Activated CD4-positive, alpha-beta memory T cell treated with anti-CD3 and anti-CD28 coated beads for 36 hours (primary cell): ENCODE measurements at regions not wholly inside any gene's neighbourhood (a gene's known extent, or its start where the extent isn't known, plus 50 kb on each side); places are given as distances from the start of the nearest gene placed in this dataset.
"Not testable (repeated sequence)": the region's sequence is repeated elsewhere in the genome, so short reads cannot be mapped to it uniquely, and the experiment has no call there.

Source experiments
- CTCF ChIA-PET: fragments of 350-600 bp; sonication (Branson Sonifier 250); formaldehyde crosslinking; loops from one replicate; lab custom pipeline; 2021; ENCODE audit warnings: antibody characterized with exemption, inconsistent platforms; lab: Charles Lee
- POLR2A ChIA-PET: fragments of 350-600 bp; sonication (Branson Sonifier 250); formaldehyde crosslinking; loops from one replicate; lab custom pipeline; 2021; ENCODE audit warnings: antibody characterized with exemption; lab: Charles Lee
- DNase-seq: peaks from one replicate; pipeline ENCODE4 v3.0.0-alpha.2; 2020
- H3K27ac Mint-ChIP-seq: one replicate; pipeline ENCODE4 v1.8.0; 2021; ENCODE audit warnings: mixed read lengths
- H3K27me3 Mint-ChIP-seq: one replicate; pipeline ENCODE4 v1.8.0; 2021; ENCODE audit warnings: mixed read lengths
- H3K36me3 Mint-ChIP-seq: one replicate; pipeline ENCODE4 v1.8.0; 2021; ENCODE audit warnings: mixed read lengths
- H3K4me1 Mint-ChIP-seq: one replicate; pipeline ENCODE4 v1.8.0; 2021; ENCODE audit warnings: low read depth, mixed read lengths
- H3K4me3 Mint-ChIP-seq: one replicate; pipeline ENCODE4 v1.8.0; 2021; ENCODE audit warnings: mild to moderate bottlenecking, mixed read lengths
- H3K9me3 Mint-ChIP-seq: one replicate; pipeline ENCODE4 v1.8.0; 2021; ENCODE audit warnings: mixed read lengths
- intact Hi-C: fragments of 100-400 bp; cut with micrococcal nuclease; formaldehyde crosslinking; loops from one replicate; pipeline ENCODE4 v1.15.1; 2023

GRCh38 chr4:13706716-13707115, 79.2 kb upstream of the BOD1L1 start:
- no peak for DNase-seq
- Mint-ChIP-seq H3K36me3 (no peaks in the 10 kb centered on the region), H3K4me3 (no peak overlapping the region), H3K4me1 (no peaks in the 10 kb centered on the region), H3K27me3 (peaks cover 7% of the 10 kb centered on the region), H3K9me3 (no peaks in the 10 kb centered on the region), H3K27ac (no peak overlapping the region)
- ChIA-PET CTCF (no interaction called here), POLR2A (no interaction called here)
- intact Hi-C loops: no loop called here

DNA sequence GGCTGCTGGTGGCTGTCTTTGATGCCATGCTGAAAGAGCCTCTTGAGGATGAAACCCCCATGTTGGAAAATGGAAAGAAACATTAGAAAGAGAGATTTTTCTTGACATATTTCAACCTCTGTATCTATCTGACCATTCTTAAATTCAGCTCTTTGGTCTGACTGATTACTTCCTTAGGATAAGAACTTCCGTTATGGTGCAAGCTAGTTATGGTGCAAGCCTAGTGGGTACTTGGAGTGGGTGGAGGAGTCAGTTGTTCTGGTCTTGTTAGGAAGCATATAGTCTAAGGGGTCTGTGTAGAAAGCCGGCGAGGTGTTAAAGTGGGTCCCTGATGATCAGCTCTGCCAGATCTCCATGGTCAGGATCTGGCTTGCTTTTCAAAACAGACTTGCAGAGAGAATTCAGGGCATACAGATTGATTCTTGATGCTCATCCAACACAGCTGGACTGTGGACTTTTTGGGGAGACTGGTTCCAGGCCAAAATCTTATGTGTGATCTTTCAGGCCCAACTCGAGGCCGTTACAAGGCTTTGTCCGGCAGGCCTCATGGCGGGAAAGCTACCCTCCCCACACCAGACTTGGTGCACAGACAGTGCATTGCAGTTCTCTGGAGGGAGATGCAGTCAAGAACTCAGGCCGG, 82.8 kb upstream of the BOD1L1 start:
- no peak for DNase-seq
- peaks cover 7% of the 10 kb centered on the region for H3K27me3 Mint-ChIP-seq
- no peak overlapping the region for H3K27ac Mint-ChIP-seq
- no peaks in the 10 kb centered on the region for H3K9me3 Mint-ChIP-seq
- CTCF ChIA-PET: no interaction called here
- POLR2A ChIA-PET: no interaction called here
- no peak overlapping the region for H3K4me3 Mint-ChIP-seq
- intact Hi-C loops: no loop called here
- H3K36me3 Mint-ChIP-seq: no peaks in the 10 kb centered on the region
- no peaks in the 10 kb centered on the region for H3K4me1 Mint-ChIP-seq

DNA sequence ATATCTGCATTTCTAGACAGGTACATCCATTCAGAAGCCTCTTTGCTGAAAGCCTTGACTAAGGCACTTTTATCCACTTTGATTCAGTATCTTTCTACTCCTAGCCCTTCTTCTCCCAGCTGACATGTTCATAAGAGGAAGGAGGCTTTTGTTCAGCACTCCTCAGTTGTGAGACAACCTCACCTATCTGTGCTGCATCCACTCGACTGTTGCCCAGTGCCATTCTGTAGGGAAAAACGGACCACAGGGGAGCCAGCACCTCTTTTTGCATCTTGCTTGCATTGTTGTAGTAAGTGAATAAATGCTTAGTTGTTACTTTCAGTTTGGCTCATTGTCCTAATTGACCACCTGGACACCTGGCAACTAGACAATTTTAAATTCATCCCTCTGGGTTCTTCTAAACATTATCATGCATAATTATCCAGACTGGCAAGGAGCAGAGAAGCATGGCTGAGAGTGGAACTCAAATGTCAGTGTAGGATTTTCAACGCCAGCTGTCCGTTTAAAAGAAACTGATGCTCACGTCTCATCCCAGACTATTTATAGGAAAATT, 83.8 kb upstream of the BOD1L1 start:
- H3K27ac Mint-ChIP-seq: no peak overlapping the region
- peaks cover 7% of the 10 kb centered on the region for H3K27me3 Mint-ChIP-seq
- ChIA-PET CTCF (no interaction called here), POLR2A (no interaction called here)
- no peaks in the 10 kb centered on the region for H3K4me1 Mint-ChIP-seq
- intact Hi-C loops: no loop called here
- no peaks in the 10 kb centered on the region for H3K36me3 Mint-ChIP-seq
- H3K4me3 Mint-ChIP-seq: no peak overlapping the region
- no peaks in the 10 kb centered on the region for H3K9me3 Mint-ChIP-seq
- DNase-seq: no peak

GRCh38 chr4:13721894-13722293, 94.4 kb upstream of the BOD1L1 start:
- Mint-ChIP-seq H3K27ac (no peak overlapping the region), H3K4me1 (no peaks in the 10 kb centered on the region), H3K9me3 (no peaks in the 10 kb centered on the region), H3K27me3 (no peaks in the 10 kb centered on the region), H3K36me3 (no peaks in the 10 kb centered on the region), H3K4me3 (no peak overlapping the region)
- ChIA-PET CTCF (no interaction called here), POLR2A (no interaction called here)
- intact Hi-C loops: no loop called here
- DNase-seq: no peak

- H3K36me3 Mint-ChIP-seq: no peaks in the 10 kb centered on the region
- no peaks in the 10 kb centered on the region for H3K4me1 Mint-ChIP-seq
- H3K9me3 Mint-ChIP-seq: no peaks in the 10 kb centered on the region
- no peak overlapping the region for H3K27ac Mint-ChIP-seq
- POLR2A ChIA-PET: no interaction called here
- no peaks in the 10 kb centered on the region for H3K27me3 Mint-ChIP-seq
- no peak for DNase-seq
- H3K4me3 Mint-ChIP-seq: no peak overlapping the region
- CTCF ChIA-PET: no interaction called here
- intact Hi-C loops: no loop called here
Observed at GRCh38 chr4:13722649-13723048, 95.1 kb upstream of the BOD1L1 start.

GRCh38 chr4:13728761-13729160, 101.2 kb upstream of the BOD1L1 start:
- Mint-ChIP-seq H3K4me1 (no peaks in the 10 kb centered on the region), H3K4me3 (no peak overlapping the region), H3K27me3 (no peaks in the 10 kb centered on the region), H3K9me3 (no peaks in the 10 kb centered on the region), H3K36me3 (no peaks in the 10 kb centered on the region), H3K27ac (no peak overlapping the region)
- intact Hi-C loops: no loop called here
- DNase-seq: no peak
- POLR2A ChIA-PET: no interaction called here
- CTCF ChIA-PET: no interaction called here

GRCh38 chr4:13731019-13731418, 103.5 kb upstream of the BOD1L1 start:
- no peaks in the 10 kb centered on the region for H3K9me3 Mint-ChIP-seq
- no peaks in the 10 kb centered on the region for H3K27me3 Mint-ChIP-seq
- POLR2A ChIA-PET: no interaction called here
- intact Hi-C loops: no loop called here
- no peak overlapping the region for H3K27ac Mint-ChIP-seq
- CTCF ChIA-PET: no interaction called here
- no peaks in the 10 kb centered on the region for H3K36me3 Mint-ChIP-seq
- H3K4me3 Mint-ChIP-seq: no peak overlapping the region
- DNase-seq: no peak
- no peaks in the 10 kb centered on the region for H3K4me1 Mint-ChIP-seq

- DNase-seq: no peak
- Mint-ChIP-seq H3K9me3 (no peaks in the 10 kb centered on the region), H3K27me3 (no peaks in the 10 kb centered on the region), H3K36me3 (no peaks in the 10 kb centered on the region), H3K27ac (no peak overlapping the region), H3K4me1 (no peaks in the 10 kb centered on the region), H3K4me3 (no peak overlapping the region)
- POLR2A ChIA-PET: no interaction called here
- CTCF ChIA-PET: no interaction called here
- intact Hi-C loops: no loop called here
Observed at GRCh38 chr4:13733817-13734216, 106.3 kb upstream of the BOD1L1 start.

DNA sequence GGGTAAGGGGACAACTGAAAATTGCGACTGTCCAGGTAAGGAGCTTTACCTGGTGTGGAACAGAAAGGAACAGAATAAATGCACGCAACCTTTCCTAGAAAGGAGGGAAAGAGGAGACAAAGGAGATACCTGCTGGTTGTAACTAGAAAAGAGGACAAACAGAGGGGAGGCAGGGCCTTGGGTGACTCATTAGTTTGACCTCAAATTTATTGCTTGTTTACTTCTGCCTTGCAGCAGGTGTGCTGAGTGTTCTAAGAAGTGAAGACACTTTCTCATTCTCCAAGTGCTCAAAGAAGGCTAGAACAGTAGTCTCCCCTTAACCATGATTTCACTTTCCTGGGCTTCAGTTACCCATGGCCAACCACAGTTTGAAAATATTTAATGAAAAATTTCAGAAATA, 123.1 kb upstream of the BOD1L1 start:
- Mint-ChIP-seq H3K27me3 (peaks cover 6% of the 10 kb centered on the region), H3K9me3 (peaks cover under 1% of the 10 kb centered on the region), H3K36me3 (no peaks in the 10 kb centered on the region), H3K27ac (no peak overlapping the region), H3K4me1 (no peaks in the 10 kb centered on the region), H3K4me3 (no peak overlapping the region)
- no peak for DNase-seq
- intact Hi-C loops: no loop called here
- POLR2A ChIA-PET: no interaction called here
- CTCF ChIA-PET: no interaction called here

- CTCF ChIA-PET, DNase-seq, H3K36me3 Mint-ChIP-seq, H3K27me3 Mint-ChIP-seq, H3K4me1 Mint-ChIP-seq, H3K27ac Mint-ChIP-seq, intact Hi-C loops, H3K4me3 Mint-ChIP-seq, POLR2A ChIA-PET: not testable (repeated sequence)
- peaks cover 25% of the 10 kb centered on the region for H3K9me3 Mint-ChIP-seq
Observed at GRCh38 chr4:13761581-13761980, 134.1 kb upstream of the BOD1L1 start.

GRCh38 chr4:13762130-13762529, 134.6 kb upstream of the BOD1L1 start:
- intact Hi-C loops: no loop called here
- H3K4me3 Mint-ChIP-seq: no peak overlapping the region
- no peak overlapping the region for H3K27ac Mint-ChIP-seq
- no peaks in the 10 kb centered on the region for H3K27me3 Mint-ChIP-seq
- H3K4me1 Mint-ChIP-seq: no peaks in the 10 kb centered on the region
- no peaks in the 10 kb centered on the region for H3K36me3 Mint-ChIP-seq
- ChIA-PET POLR2A (no interaction called here), CTCF (no interaction called here)
- DNase-seq: no peak
- peaks cover 22% of the 10 kb centered on the region for H3K9me3 Mint-ChIP-seq

DNA sequence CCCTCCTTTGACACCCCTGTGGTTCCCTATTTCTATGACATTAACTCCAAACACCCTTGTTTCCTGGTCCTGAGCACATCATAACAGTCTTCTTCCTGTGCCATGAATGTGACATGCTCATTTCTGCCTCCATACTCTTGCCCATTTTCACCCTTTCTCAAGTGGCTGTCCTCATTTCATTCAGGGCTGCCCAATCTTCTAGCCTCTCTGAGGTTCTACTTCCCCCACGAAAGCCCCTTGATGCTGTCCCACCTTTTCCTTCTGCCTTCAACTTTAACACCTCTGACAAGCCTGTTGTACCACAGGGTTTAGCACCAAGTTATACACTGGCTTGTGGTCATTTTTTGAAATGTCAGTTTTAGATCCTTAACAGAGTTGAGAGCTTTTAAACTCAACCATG, 136.2 kb upstream of the BOD1L1 start:
- Mint-ChIP-seq H3K27me3 (no peaks in the 10 kb centered on the region), H3K4me1 (no peaks in the 10 kb centered on the region), H3K4me3 (no peak overlapping the region), H3K36me3 (no peaks in the 10 kb centered on the region), H3K27ac (no peak overlapping the region), H3K9me3 (peaks cover 11% of the 10 kb centered on the region)
- DNase-seq: no peak
- POLR2A ChIA-PET: no interaction called here
- intact Hi-C loops: no loop called here
- CTCF ChIA-PET: no interaction called here

DNA sequence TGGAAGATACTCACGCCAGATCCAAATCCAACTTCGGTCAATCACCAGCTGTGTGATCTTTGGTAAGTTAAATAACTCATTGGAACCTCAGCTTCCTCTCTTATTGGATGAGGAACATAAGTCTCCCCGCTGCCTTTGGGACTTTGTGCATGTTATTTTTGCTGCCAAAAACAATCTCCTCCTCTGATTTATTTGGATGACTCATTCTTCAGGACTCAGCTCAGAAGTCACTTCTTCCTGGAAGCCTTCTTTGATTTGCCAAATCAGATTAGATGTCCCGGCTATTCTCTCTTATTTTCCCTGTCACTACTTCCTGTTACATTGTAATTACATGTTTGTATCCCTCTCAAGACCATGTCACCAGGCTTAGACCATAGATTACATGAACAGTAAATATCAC, 138.0 kb upstream of the BOD1L1 start:
- intact Hi-C loops: no loop called here
- no peak overlapping the region for H3K27ac Mint-ChIP-seq
- ChIA-PET CTCF (no interaction called here), POLR2A (no interaction called here)
- no peak overlapping the region for H3K4me3 Mint-ChIP-seq
- no peaks in the 10 kb centered on the region for H3K36me3 Mint-ChIP-seq
- no peak for DNase-seq
- H3K4me1 Mint-ChIP-seq: no peaks in the 10 kb centered on the region
- no peaks in the 10 kb centered on the region for H3K27me3 Mint-ChIP-seq
- peaks cover 8% of the 10 kb centered on the region for H3K9me3 Mint-ChIP-seq
